22Rv1 (cell line): ENCODE measurements at regions not wholly inside any gene's neighbourhood (a gene's known extent, or its start where the extent isn't known, plus 50 kb on each side); places are given as distances from the start of the nearest gene placed in this dataset.

Experiments
- ZFX ChIP-seq: fragments of 450-650 bp; IDR thresholded peaks from 2 replicates; pipeline ENCODE4 v1.6.1; 2017; ENCODE audit warnings: antibody characterized with exemption, borderline replicate concordance
- TF ChIP-seq, protein P1 (sequence below): fragments of 450-650 bp; IDR thresholded peaks from 2 replicates; pipeline ENCODE4 v1.5.1; 2017; ENCODE audit warnings: mild to moderate bottlenecking

DNA sequence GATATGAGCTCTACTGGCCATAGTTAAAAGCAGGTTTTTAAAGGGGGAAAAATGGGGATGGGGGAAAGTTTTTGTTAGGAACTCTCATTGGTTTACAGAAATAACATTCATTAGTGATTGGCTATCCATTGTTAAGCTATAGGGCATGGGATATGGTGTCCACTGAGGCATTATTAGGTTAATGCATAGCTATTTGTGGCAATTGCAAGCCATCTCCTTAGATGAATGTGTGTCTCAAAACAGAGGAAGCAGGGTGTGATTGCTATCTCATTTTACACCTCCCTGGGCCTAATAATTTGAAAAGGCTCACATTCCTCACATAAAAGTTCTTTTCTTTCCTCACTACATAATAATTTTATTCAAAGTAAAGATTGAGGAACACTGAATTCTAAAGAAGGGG, 396.6 kb downstream of the TAFA4 start:
- TF ChIP-seq, protein P1, sequence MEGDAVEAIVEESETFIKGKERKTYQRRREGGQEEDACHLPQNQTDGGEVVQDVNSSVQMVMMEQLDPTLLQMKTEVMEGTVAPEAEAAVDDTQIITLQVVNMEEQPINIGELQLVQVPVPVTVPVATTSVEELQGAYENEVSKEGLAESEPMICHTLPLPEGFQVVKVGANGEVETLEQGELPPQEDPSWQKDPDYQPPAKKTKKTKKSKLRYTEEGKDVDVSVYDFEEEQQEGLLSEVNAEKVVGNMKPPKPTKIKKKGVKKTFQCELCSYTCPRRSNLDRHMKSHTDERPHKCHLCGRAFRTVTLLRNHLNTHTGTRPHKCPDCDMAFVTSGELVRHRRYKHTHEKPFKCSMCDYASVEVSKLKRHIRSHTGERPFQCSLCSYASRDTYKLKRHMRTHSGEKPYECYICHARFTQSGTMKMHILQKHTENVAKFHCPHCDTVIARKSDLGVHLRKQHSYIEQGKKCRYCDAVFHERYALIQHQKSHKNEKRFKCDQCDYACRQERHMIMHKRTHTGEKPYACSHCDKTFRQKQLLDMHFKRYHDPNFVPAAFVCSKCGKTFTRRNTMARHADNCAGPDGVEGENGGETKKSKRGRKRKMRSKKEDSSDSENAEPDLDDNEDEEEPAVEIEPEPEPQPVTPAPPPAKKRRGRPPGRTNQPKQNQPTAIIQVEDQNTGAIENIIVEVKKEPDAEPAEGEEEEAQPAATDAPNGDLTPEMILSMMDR: no peak
- TF ChIP-seq ZFX: no peak
